GM06990 (cell line): ENCODE measurements at regions not wholly inside any gene's neighbourhood (a gene's known extent, or its start where the extent isn't known, plus 50 kb on each side); places are given as distances from the start of the nearest gene placed in this dataset.

Experiments used
- DNase-seq: peaks from one replicate; pipeline ENCODE4 v3.0.0-alpha.2; 2011; ENCODE audit not compliant: insufficient read length; ENCODE audit errors: extremely low read depth
- H3K27me3 ChIP-seq: replicated peaks from 2 replicates; pipeline ENCODE4 v1.6.0; 2011; ENCODE audit warnings: low read length; ENCODE audit not compliant: control insufficient read depth, insufficient read depth
- H3K36me3 ChIP-seq: 2 replicates; pipeline ENCODE4 v1.5.1; 2011; ENCODE audit warnings: low read length; ENCODE audit not compliant: control insufficient read depth, insufficient read depth
- H3K4me3 ChIP-seq: replicated peaks from 2 replicates; pipeline ENCODE4 v1.5.1; 2011; ENCODE audit warnings: low read depth, mild to moderate bottlenecking, control low read depth, low read length
- TF ChIP-seq, protein P1 (sequence below): IDR thresholded peaks from 2 replicates; pipeline ENCODE4 v1.5.1; 2011; ENCODE audit warnings: low read length, control low read depth, mild to moderate bottlenecking, inconsistent platforms; ENCODE audit not compliant: insufficient read depth, poor library complexity, severe bottlenecking

DNA sequence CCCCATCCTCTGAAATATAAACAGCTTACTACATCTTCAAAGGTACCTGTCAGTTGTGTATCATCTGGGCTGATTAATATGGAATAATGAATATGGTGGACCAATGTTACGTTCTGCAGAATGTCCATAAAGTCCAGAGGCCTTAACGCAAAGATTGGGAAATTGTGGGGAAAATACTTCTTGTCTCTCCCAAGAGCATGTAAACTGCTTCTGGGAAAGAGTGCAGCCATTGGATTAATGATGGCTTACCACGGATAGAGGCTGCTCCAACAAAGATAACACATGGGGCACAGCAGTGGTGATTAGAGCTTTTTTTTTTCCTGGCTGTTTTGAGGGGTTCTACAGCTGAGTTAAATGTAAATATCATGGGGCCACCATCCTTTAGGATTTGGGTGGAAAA is 340.4 kb upstream of the AKR1E2 start:
- TF ChIP-seq, protein P1, sequence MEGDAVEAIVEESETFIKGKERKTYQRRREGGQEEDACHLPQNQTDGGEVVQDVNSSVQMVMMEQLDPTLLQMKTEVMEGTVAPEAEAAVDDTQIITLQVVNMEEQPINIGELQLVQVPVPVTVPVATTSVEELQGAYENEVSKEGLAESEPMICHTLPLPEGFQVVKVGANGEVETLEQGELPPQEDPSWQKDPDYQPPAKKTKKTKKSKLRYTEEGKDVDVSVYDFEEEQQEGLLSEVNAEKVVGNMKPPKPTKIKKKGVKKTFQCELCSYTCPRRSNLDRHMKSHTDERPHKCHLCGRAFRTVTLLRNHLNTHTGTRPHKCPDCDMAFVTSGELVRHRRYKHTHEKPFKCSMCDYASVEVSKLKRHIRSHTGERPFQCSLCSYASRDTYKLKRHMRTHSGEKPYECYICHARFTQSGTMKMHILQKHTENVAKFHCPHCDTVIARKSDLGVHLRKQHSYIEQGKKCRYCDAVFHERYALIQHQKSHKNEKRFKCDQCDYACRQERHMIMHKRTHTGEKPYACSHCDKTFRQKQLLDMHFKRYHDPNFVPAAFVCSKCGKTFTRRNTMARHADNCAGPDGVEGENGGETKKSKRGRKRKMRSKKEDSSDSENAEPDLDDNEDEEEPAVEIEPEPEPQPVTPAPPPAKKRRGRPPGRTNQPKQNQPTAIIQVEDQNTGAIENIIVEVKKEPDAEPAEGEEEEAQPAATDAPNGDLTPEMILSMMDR = no peak
- Histone ChIP-seq H3K36me3 (no peaks in the 10 kb centered on the region), H3K27me3 (no peaks in the 10 kb centered on the region), H3K4me3 (no peak overlapping the region)
- no peak for DNase-seq

DNA sequence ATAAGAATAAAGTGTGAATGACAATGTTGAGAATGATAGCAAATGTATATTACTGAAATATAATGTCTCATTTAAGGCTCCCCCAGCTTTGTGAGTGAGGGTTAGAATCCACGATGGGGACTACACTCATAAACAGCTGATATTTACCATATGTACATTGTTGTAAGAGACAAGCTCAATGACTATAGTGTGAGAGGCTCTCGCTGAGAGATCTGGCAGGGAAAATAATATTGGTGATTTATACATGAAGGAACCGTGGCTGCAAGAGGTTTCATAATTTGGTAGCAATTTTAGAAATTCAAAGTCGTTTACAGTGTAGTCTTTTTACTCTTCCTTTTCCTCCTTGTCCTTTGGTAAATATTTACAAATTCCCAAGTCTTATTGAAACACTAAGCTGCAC is 342.2 kb upstream of the AKR1E2 start:
- no peak for DNase-seq
- H3K4me3 ChIP-seq = no peak overlapping the region
- TF ChIP-seq, protein P1 = no peak
- no peaks in the 10 kb centered on the region for H3K36me3 ChIP-seq
- H3K27me3 ChIP-seq = no peaks in the 10 kb centered on the region

DNA sequence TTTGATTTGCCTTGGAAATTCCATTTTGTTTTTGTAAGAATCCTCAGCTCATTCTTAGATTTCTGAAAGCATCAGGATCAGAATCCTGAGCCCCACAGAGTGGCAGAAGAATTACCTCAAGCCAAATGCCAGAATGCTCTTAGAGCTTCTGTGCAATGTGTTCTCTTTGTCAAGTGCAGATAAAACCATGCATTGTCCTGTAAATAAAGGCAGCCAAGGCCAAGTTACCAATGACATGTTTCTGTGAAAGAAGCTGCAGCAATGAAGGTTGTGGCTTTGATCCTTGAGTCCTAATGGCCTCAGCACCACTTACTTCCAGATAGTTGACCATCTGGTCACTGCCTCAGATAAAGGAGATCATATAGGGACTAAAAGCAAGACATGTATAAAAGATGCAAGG is 343.3 kb upstream of the AKR1E2 start:
- TF ChIP-seq, protein P1 = no peak
- H3K4me3 ChIP-seq = no peak overlapping the region
- no peaks in the 10 kb centered on the region for H3K27me3 ChIP-seq
- no peaks in the 10 kb centered on the region for H3K36me3 ChIP-seq
- DNase-seq = no peak

DNA sequence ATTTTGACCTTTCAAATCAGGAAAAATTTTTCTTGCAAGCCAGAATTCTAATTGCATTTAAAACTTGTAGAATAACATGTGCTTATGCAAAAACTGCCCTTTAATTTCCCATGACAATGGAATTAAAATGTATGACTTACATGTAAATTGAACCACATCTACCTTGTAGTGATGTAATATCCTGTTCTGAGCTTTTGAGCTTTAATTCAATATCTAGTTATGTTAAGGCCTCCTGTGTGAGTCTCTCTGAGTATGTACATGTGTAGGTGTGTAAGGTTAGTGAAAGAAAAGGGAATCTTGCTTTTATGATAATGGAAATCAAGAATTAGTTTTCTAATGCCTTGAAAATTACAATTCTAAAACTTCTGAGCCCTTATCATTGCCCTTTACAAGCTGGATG is 344.8 kb upstream of the AKR1E2 start:
- TF ChIP-seq, protein P1 = no peak
- DNase-seq = no peak

DNA sequence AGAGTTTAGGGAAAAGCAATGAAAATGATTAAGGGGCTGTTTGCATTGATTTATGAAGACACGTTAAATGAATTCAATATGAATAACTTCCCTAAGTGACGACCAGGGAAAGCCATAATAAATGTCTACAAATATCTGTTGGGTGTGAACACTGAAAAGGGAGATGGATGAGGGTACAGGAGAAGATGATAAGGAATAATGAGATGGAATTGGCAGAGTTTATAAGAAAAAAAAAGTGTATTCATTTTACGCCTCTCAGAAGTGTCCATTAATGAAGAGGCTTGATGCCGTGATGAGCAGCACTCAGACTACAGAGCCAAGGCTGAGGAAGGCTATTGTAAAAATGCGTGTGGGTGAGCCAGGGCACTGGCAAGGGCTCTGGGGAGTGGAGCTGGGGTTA is 346.7 kb upstream of the AKR1E2 start:
- Histone ChIP-seq H3K27me3 (no peaks in the 10 kb centered on the region; the same call in 1 of the 2 replicates), H3K4me3 (no peak overlapping the region), H3K36me3 (no peaks in the 10 kb centered on the region)
- TF ChIP-seq, protein P1 = no peak
- no peak for DNase-seq

More for the DNA sequence above, 344.8 kb upstream of the AKR1E2 start:
- Histone ChIP-seq H3K36me3 (no peaks in the 10 kb centered on the region), H3K27me3 (no peaks in the 10 kb centered on the region), H3K4me3 (no peak overlapping the region)

DNA sequence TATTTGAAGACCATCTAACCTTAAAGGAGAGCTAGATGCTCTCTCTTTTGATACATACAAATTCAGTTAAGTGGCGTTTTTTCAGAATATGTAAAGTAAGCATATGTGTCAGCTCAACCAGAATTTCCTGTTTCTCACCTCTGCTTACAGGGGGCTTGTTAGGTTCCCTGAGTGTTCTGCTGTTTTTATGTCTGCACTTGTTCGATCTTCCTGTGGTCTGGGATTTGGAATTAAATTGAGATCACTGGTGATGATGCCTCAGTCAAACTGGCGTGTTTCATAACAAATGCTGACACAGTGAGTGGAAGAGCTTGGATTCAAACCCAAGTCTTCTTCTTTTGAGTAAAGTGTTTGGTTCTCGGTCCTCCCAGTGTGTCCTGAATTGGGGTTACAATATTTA is 348.3 kb upstream of the AKR1E2 start:
- Histone ChIP-seq H3K4me3 (no peak overlapping the region), H3K27me3 (no peaks in the 10 kb centered on the region; the same call in 1 of the 2 replicates), H3K36me3 (no peaks in the 10 kb centered on the region)
- TF ChIP-seq, protein P1 = no peak
- DNase-seq = no peak
